Stimulated activated CD8-positive, alpha-beta memory T cell treated with anti-CD3 and anti-CD28 coated beads, Interleukin-7, amount 100 ng/mL, for 48 hours (primary cell): ENCODE measurements at regions not wholly inside any gene's neighbourhood (a gene's known extent, or its start where the extent isn't known, plus 50 kb on each side); places are given as distances from the start of the nearest gene placed in this dataset.

ENCODE experiments used
- DNase-seq, 2 donors: peaks; one replicate each; pipeline ENCODE4 v3.0.0-alpha.2; 2020; ENCODE audit warnings: low read depth in 1 of 2; ENCODE audit errors: extremely low read depth in 1 of 2

GRCh38 chr1:13965770-13966398 lies 265.9 kb downstream of the PRDM2 start:
- DNase-seq = no peak

GRCh38 chr1:13967707-13968106 lies 267.7 kb downstream of the PRDM2 start:
- DNase-seq = no peak

GRCh38 chr1:13968361-13968760 lies 268.4 kb downstream of the PRDM2 start:
- DNase-seq = no peak

GRCh38 chr1:13970631-13971247 lies 270.8 kb downstream of the PRDM2 start:
- no peak for DNase-seq

GRCh38 chr1:13976485-13976884 lies 276.5 kb downstream of the PRDM2 start:
- no peak for DNase-seq

DNA sequence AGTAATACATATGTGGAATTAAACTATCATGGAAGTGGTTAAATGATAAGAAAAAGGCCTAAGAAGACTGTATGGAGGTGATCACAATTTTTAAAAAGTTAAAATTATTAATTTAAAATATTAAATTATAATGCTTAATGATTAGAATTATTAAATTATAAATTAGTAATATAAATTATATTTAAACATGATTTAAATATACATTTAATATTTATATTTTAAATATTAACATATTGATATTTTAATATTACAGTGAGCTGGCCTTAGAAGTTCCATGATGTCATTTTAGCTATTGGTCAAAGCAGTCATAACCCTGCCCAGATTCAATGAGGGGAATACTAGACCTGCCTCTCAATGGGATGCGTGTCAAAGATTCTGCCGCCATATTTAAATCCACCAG lies 281.2 kb downstream of the PRDM2 start:
- no peak for DNase-seq

DNA sequence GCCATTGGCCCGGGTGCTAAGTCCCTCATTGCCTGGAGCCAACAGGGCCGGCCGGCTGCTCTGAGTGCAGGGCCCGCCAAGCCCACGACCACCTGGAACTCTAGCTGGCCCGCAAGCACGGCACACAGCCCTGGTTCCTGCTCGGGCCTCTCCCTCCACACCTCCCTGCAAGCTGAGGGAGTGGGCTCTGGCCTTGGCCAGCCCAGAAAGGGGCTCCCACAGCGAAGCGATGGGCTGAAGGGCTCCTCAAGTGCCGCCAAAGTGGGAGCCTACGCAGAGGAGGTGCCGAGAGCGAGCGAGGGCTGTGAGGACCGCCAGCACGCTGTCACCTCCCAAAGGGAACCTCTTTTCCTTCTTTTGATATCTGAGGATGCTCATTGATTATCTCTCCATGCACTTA lies 283.4 kb downstream of the PRDM2 start:
- DNase-seq = no peak

DNA sequence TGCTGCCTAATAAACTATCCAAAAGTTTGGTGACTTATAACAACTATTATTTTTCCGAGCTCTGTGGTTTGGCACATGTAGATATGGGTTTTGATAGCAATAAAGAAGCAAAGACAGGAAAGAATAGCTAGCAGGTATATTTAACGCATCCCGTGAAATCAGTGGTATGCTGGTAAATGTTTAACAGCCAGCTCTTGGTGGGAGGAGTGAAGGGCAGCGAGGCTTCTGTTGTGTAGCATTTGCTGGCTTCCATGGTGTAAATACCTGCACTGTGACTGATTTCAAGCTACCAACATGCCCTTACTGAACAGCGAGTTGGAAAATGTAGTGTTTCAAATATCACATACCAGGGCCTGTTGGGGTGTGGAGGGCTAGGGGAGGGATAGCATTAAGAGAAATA lies 291.0 kb downstream of the PRDM2 start:
- no peak for DNase-seq

GRCh38 chr1:13992489-13993285 lies 292.7 kb downstream of the PRDM2 start:
- DNase-seq = no peak

- DNase-seq = no peak
Measured at GRCh38 chr1:13994386-13994785, 294.4 kb downstream of the PRDM2 start.

GRCh38 chr1:13996334-13996733 lies 296.3 kb downstream of the PRDM2 start:
- DNase-seq = no peak

GRCh38 chr1:14003552-14003951 lies 303.6 kb downstream of the PRDM2 start:
- DNase-seq = no peak

- no peak for DNase-seq
Measured at GRCh38 chr1:14009582-14009981, 309.6 kb downstream of the PRDM2 start.

- no peak for DNase-seq
Measured at GRCh38 chr1:14010476-14010875, 310.5 kb downstream of the PRDM2 start.

DNA sequence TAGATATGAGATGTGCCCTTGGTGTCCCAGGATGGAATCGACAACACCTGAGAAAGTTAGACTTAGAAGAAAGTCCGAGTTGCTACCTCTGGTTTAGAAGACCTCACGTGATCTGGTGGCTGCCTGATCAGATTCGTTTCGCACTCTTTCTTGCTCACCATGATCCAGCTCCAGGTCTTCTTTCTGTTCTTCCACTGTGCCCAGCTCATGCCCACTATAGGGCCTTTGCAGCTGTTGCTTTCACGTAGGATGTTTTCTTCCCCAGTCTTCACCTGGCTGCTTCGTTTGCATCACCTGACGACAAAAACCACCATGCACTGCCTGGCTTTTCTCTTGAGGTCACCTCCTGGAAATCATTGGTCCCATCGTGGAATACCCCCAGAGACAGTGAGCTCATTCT lies 311.1 kb downstream of the PRDM2 start:
- DNase-seq = no peak

- DNase-seq = no peak
Measured at GRCh38 chr1:14011888-14012287, 311.9 kb downstream of the PRDM2 start.

DNA sequence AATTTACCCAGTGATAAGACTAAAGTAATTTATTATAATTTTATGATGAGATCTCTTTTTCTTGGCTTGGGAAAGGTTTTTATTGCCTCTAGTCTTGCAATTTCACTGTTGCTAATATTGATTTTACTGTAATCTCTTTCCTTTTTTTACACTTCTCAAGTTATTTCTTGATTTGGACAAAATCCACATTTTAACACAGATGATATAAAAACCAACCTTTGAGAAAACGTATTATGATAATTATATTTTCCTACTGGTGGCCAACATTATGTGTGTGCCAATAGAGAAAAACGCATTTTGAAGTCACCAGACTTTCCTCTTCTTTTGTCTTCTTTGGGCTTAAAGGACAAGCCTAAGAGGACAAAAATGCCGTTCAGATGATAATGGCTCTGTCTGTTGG lies 314.9 kb downstream of the PRDM2 start:
- DNase-seq = no peak

DNA sequence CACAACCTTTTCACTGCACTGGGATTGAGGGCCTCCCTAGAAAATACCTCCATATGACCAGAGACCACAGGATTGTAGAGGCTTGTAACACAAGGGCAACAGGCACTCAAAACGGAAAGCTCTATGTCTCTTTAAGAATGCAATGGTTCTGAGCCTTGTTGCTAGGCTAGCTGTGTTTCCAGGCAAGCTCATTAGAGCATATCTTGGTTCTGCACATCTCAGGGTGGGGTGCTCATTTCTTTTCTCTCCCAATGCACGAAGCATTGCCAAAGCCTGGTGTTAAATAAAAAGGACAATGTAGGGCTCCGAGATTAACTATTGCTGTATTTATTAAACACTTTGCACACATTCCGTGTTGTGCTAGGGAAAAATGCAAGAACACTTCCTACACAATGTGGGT lies 315.9 kb downstream of the PRDM2 start:
- DNase-seq = no peak

DNA sequence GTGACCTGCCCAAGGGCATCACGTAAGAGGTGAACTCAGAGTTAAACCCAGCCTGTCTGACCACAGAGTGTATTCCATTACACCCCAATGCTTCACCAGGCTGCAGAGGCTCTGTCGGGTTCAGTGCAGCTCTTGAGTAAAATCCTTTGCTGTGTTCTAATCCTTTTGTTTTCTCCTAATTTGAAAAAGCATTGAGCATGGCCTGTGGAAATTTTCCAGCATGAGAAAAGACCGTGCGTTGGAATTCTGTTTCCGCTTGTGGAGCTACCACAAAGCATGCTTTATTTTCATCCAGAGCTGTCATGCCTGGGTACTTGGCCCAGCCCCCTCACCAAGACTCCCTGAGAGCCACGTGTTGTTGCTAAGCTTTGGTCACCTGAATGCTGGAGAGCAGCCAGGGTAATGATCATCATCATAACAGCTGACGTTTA lies 317.6 kb downstream of the PRDM2 start:
- DNase-seq = no peak

GRCh38 chr1:14019461-14019860 lies 319.5 kb downstream of the PRDM2 start:
- no peak for DNase-seq

- no peak for DNase-seq
Measured at GRCh38 chr1:14020006-14020405, 320.0 kb downstream of the PRDM2 start.

- no peak for DNase-seq
Measured at GRCh38 chr1:14027099-14027498, 327.1 kb downstream of the PRDM2 start.
